T-cell (primary cell): ENCODE measurements at regions not wholly inside any gene's neighbourhood (a gene's known extent, or its start where the extent isn't known, plus 50 kb on each side); places are given as distances from the start of the nearest gene placed in this dataset.

ENCODE experiments used
- ATAC-seq, 4 experiments: fragments of 200-7000 bp in 3 of 4; fragments of 150-1000 bp in 1 of 4; cut with Tn5 transposase; replicated peaks in 1 of 4; 1 replicate in 3 of 4; 2 replicates in 1 of 4; pipeline ENCODE4 v1.10.0; 2021; ENCODE audit warnings: moderate library complexity in 3 of 4, mild to moderate bottlenecking in 2 of 4, moderate number of reproducible peaks in 1 of 4
- CTCF ChIA-PET, 2 donors: fragments of 300-600 bp; sonication (Branson Sonifier 250); formaldehyde crosslinking; loops; one replicate each; lab custom pipeline; 2022; ENCODE audit warnings: antibody characterized with exemption in 2 of 2; lab: Charles Lee
- POLR2A ChIA-PET, 2 donors: fragments of 300-600 bp; sonication (Branson Sonifier 250); formaldehyde crosslinking; loops; one replicate each; lab custom pipeline; 2022; ENCODE audit warnings: antibody characterized with exemption in 2 of 2; lab: Charles Lee
- DNase-seq, 35 experiments: peaks; one replicate each; pipeline versions ENCODE4 v3.0.0 to v3.0.0-alpha.2; 2013 to 2023
- H3K27ac ChIP-seq: one replicate; pipeline ENCODE4 v1.5.1; 2013; ENCODE audit warnings: low read length
- H3K27me3 ChIP-seq, 2 experiments: replicated peaks in 1 of 2; 1 replicate in 1 of 2; 2 replicates in 1 of 2; pipeline versions ENCODE4 v1.6.1 to v1.7.0; 2013; ENCODE audit warnings: low read length in 1 of 2, mixed read lengths in 1 of 2; ENCODE audit not compliant: control insufficient read depth in 2 of 2, insufficient read depth in 2 of 2; ENCODE audit errors: extremely low read depth in 1 of 2
- H3K36me3 ChIP-seq, 2 donors: 1 replicate in 1 of 2; 2 replicates in 1 of 2; pipeline versions ENCODE4 v1.6.1 to v1.7.0; 2013; ENCODE audit warnings: low read length in 1 of 2; ENCODE audit not compliant: control insufficient read depth in 2 of 2, insufficient read depth in 1 of 2; ENCODE audit errors: extremely low read depth in 1 of 2
- H3K4me1 ChIP-seq, 2 experiments: 1 replicate in 1 of 2; 2 replicates in 1 of 2; pipeline versions ENCODE4 v1.6.1 to v1.7.0; 2013; ENCODE audit warnings: low read length in 2 of 2, mixed read lengths in 1 of 2; ENCODE audit not compliant: insufficient read depth in 2 of 2, control insufficient read depth in 1 of 2; ENCODE audit errors: extremely low read depth in 1 of 2
- H3K4me3 ChIP-seq, 2 donors: 1 replicate in 1 of 2; 2 replicates in 1 of 2; pipeline versions ENCODE4 v1.5.1 to v1.7.0; 2013; ENCODE audit warnings: mild to moderate bottlenecking in 2 of 2, low read length in 1 of 2, moderate library complexity in 1 of 2; ENCODE audit not compliant: control insufficient read depth in 1 of 2; ENCODE audit errors: extremely low read depth in 1 of 2
- H3K9me3 ChIP-seq: 2 replicates; pipeline ENCODE4 v1.7.0; 2013
- H3K27ac Mint-ChIP-seq, 2 donors: one replicate each; pipeline ENCODE4 v1.8.0; 2020 to 2021; ENCODE audit warnings: mild to moderate bottlenecking in 2 of 2, mixed read lengths in 2 of 2
- H3K27me3 Mint-ChIP-seq, 2 donors: one replicate each; pipeline ENCODE4 v1.8.0; 2021 to 2022; ENCODE audit warnings: mixed read lengths in 2 of 2
- H3K36me3 Mint-ChIP-seq: one replicate; pipeline ENCODE4 v1.8.0; 2021; ENCODE audit warnings: mixed read lengths
- H3K4me1 Mint-ChIP-seq, 3 donors: one replicate each; pipeline ENCODE4 v1.8.0; 2020 to 2022; ENCODE audit warnings: mixed read lengths in 3 of 3, mild to moderate bottlenecking in 1 of 3
- H3K4me3 Mint-ChIP-seq, 3 donors: one replicate each; pipeline ENCODE4 v1.8.0; 2020 to 2022; ENCODE audit warnings: mild to moderate bottlenecking in 3 of 3, mixed read lengths in 3 of 3, moderate library complexity in 3 of 3
- H3K9me3 Mint-ChIP-seq, 3 donors: one replicate each; pipeline ENCODE4 v1.8.0; 2020 to 2022; ENCODE audit warnings: mixed read lengths in 3 of 3
- WGBS: methylation state at CpG from one replicate; pipeline ENCODE4 v1.1.5; 2013; ENCODE audit warnings: missing lambda C conversion rate; ENCODE audit not compliant: insufficient coverage; 5-methylcytosine and 5-hydroxymethylcytosine counted together

DNA sequence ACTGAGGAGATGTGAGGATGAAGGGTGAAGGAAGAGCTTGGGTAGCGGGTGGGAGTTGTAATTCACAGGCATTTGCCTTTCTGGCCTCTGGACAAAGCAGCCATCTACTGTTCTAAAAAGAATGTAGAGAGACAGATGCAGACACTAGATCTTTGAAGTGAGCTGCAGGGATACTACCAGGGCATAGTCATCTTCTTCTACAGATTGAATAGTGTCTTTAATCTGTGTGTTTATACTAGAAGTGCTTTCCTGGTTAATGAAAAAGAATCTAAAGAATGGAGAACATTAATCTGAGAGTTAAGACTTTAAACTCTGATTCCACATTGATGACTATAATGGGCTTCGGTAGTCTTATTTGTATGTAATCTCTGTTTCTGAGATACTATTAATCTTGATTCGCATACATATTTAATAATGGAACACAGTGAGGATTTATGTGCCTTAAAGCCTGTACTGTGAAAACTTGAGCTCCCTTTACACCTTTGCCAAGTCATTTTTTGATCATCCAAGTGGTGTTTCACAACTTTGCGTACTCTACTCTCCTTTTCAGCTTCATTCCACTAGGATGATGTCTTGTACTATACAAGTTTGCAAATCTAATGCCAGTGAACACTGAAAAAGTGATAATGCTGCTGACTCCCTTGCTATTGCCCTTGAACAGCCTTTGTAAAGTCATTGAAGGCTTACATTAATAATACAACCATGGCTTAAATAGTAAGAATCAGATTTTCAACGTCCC is 2199.4 kb upstream of the PCDH20 start:
- CTCF ChIA-PET = no interaction called here
- Histone ChIP-seq H3K27ac (no peak overlapping the region), H3K4me1 (no peaks in the 10 kb centered on the region), H3K9me3 (no peaks in the 10 kb centered on the region), H3K27me3 (no peaks in the 10 kb centered on the region), H3K36me3 (no peaks in the 10 kb centered on the region), H3K4me3 (no peak overlapping the region)
- Mint-ChIP-seq H3K27me3 (no peaks in the 10 kb centered on the region), H3K9me3 (peaks cover 11 to 15% (median 14%) of the 10 kb centered on the region in 3 donors), H3K27ac (no peak overlapping the region), H3K4me1 (no peaks in the 10 kb centered on the region), H3K36me3 (no peaks in the 10 kb centered on the region), H3K4me3 (no peak overlapping the region)
- 78% methylated on average over 1 of the region's 5 CpGs for WGBS
- DNase-seq (no peak), ATAC-seq (no peak)
- POLR2A ChIA-PET = no interaction called here

DNA sequence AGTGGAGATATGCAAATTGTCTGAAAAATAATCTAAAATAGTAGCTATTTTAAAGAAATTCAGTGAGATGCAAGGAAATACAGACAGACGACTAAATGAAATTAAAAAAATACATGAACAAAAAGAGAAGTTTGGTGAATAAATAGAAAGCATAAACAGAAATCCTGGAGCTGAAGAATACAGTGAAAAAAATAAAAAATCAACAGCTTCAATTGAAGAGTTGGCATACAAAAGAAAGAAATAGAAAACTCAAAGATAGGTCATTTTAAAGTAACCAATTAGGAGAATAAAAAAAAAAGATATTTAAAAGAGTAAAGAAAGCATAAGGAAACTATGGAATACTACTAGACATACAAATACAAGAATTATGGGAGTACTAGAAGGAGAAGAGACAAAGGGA is 2191.5 kb upstream of the PCDH20 start:
- Mint-ChIP-seq H3K4me1 (no peaks in the 10 kb centered on the region), H3K36me3 (no peaks in the 10 kb centered on the region), H3K27me3 (no peaks in the 10 kb centered on the region), H3K9me3 (peaks cover 20 to 35% (median 33%) of the 10 kb centered on the region in 3 donors), H3K4me3 (no peak overlapping the region), H3K27ac (no peak overlapping the region)
- no CpG with 5 or more reads among the region's 1 CpG for WGBS
- ATAC-seq (no peak), DNase-seq (no peak)
- Histone ChIP-seq H3K27ac (no peak overlapping the region), H3K4me3 (no peak overlapping the region), H3K36me3 (no peaks in the 10 kb centered on the region), H3K9me3 (no peaks in the 10 kb centered on the region), H3K27me3 (no peaks in the 10 kb centered on the region), H3K4me1 (no peaks in the 10 kb centered on the region)
- CTCF ChIA-PET = no interaction called here
- POLR2A ChIA-PET = no interaction called here

DNA sequence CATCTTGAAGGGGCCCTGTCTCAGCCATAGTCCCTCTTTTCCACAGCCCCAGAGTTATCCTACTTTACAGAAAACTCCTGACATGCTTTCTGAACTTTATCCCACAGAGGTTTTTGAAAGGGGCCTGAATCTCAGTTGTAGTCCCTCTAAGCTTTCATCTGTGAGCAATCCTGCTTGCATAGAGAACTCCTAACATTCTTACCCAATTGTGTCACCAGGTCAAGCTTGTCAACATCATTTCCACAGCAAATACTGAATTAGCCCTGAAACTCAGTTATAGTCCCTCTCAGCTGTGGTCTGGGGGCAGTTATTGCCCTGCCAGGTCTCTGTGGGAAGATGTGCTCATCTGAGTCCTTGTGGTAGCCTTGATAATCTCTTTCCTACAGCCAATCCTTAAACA is 2190.3 kb upstream of the PCDH20 start:
- peaks cover 25 to 31% (median 31%) of the 10 kb centered on the region in 3 donors for H3K9me3 Mint-ChIP-seq

DNA sequence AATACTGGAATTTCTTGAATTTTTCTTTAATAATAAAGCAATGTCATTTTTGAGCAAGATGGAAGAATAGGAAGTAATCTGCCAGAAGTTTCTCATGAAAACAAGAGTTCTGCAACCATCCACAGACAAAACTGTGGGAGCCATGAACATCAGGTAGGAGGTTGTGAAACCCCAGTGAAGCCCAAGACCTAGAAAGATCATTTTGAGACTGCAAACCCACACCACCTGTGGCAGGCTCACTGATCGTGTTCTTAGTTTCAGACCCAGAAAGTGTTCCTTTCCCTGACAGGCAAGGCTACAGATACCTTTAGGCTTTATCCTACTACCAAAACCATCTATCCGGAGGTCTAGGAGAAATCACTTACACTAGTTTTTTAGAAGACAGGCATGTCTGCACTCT is 2189.8 kb upstream of the PCDH20 start:
- H3K36me3 ChIP-seq = no peaks in the 10 kb centered on the region
- 73% methylated on average over 2 of the region's 2 CpGs for WGBS

More for the DNA sequence above, 2190.3 kb upstream of the PCDH20 start:
- ATAC-seq (no peak), DNase-seq (no peak)
- no peak overlapping the region for H3K27ac ChIP-seq
- Mint-ChIP-seq H3K27ac (no peak overlapping the region), H3K4me3 (no peak overlapping the region), H3K4me1 (no peaks in the 10 kb centered on the region), H3K36me3 (no peaks in the 10 kb centered on the region), H3K27me3 (no peaks in the 10 kb centered on the region)
- no peaks in the 10 kb centered on the region for H3K27me3 ChIP-seq
- H3K4me1 ChIP-seq = no peaks in the 10 kb centered on the region
- no peaks in the 10 kb centered on the region for H3K9me3 ChIP-seq
- POLR2A ChIA-PET = no interaction called here
- CTCF ChIA-PET = no interaction called here
- no peak overlapping the region for H3K4me3 ChIP-seq
- no peaks in the 10 kb centered on the region for H3K36me3 ChIP-seq

DNA sequence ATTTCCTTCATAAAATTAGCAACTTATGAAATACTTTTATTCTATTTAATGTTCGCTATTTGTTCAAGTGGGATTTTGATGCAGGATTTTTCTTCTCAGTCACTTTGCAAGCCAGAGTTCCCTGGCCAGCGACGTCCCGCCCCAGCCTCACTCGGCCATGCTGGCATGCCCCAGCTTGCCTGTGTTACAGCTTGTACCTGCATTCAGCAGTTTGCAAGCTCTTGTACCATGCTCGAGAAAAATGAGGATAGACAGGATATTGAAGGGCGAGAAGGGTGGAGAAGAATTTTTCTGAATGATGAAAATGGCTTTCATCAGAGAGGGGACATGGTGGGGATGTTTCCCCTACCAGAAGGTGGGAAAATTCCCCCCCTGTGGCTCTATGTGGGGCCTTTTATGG is 2180.2 kb upstream of the PCDH20 start:
- DNase-seq (no peak), ATAC-seq (no peak)
- no peaks in the 10 kb centered on the region for H3K4me1 ChIP-seq
- no peaks in the 10 kb centered on the region for H3K9me3 ChIP-seq
- H3K27ac ChIP-seq = no peak overlapping the region
- Mint-ChIP-seq H3K36me3 (no peaks in the 10 kb centered on the region), H3K4me3 (no peak overlapping the region), H3K27ac (no peak overlapping the region), H3K4me1 (no peaks in the 10 kb centered on the region), H3K27me3 (no peaks in the 10 kb centered on the region), H3K9me3 (peaks cover 9 to 17% (median 13%) of the 10 kb centered on the region in 3 donors)
- no peaks in the 10 kb centered on the region for H3K36me3 ChIP-seq
- WGBS = 87% methylated on average over 5 of the region's 7 CpGs
- H3K27me3 ChIP-seq = no peaks in the 10 kb centered on the region
- CTCF ChIA-PET = no interaction called here
- no peak overlapping the region for H3K4me3 ChIP-seq
- POLR2A ChIA-PET = interaction anchor here in 1 of 2 donors (0.6 kb wide), 1 partner anchor 721 kb away, joined by 3 read pairs; no protein-coding TSS in a partner anchor

More for the DNA sequence above, 2189.8 kb upstream of the PCDH20 start:
- no peak overlapping the region for H3K27ac ChIP-seq
- peaks cover 24 to 31% (median 30%) of the 10 kb centered on the region in 3 donors for H3K9me3 Mint-ChIP-seq
- no peak for ATAC-seq
- H3K4me3 Mint-ChIP-seq = no peak overlapping the region
- ChIA-PET CTCF (no interaction called here), POLR2A (no interaction called here)
- no peak for DNase-seq
- no peaks in the 10 kb centered on the region for H3K27me3 ChIP-seq
- H3K27ac Mint-ChIP-seq = no peak overlapping the region
- H3K4me1 Mint-ChIP-seq = no peaks in the 10 kb centered on the region
- no peak overlapping the region for H3K4me3 ChIP-seq
- no peaks in the 10 kb centered on the region for H3K27me3 Mint-ChIP-seq
- H3K9me3 ChIP-seq = no peaks in the 10 kb centered on the region
- H3K4me1 ChIP-seq = no peaks in the 10 kb centered on the region
- H3K36me3 Mint-ChIP-seq = no peaks in the 10 kb centered on the region

DNA sequence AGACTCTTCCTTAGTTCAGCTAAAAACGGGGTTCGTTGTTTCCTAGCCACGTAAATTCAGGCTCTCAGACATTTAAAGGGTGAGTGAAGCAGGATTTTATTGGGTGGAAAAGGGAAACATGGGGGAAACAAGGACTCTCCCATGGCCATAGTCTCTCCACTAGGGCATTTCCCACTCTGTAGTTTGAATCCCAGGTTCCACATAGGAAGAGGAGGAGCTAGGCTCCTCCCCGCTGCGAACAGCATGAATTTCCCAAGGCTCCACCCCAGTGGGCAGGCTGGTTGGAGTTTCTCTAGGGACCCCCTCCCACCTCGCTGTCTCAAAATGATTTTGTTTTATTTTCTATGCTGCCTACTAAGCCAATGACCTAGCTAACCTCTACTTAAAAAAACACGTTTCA is 2170.8 kb upstream of the PCDH20 start:
- Mint-ChIP-seq H3K36me3 (no peaks in the 10 kb centered on the region), H3K4me3 (no peak overlapping the region), H3K27me3 (no peaks in the 10 kb centered on the region), H3K4me1 (no peaks in the 10 kb centered on the region), H3K9me3 (peaks cover 18 to 25% (median 21%) of the 10 kb centered on the region in 3 donors), H3K27ac (no peak overlapping the region)
- ChIA-PET POLR2A (no interaction called here), CTCF (no interaction called here)
- Histone ChIP-seq H3K9me3 (no peaks in the 10 kb centered on the region), H3K27ac (no peak overlapping the region), H3K4me1 (no peaks in the 10 kb centered on the region), H3K36me3 (no peaks in the 10 kb centered on the region), H3K4me3 (no peak overlapping the region), H3K27me3 (no peaks in the 10 kb centered on the region)
- DNase-seq (no peak), ATAC-seq (no peak)
- 80% methylated on average over 2 of the region's 7 CpGs for WGBS
